ENCODE measurements at regions not wholly inside any gene's neighbourhood (a gene's known extent, or its start where the extent isn't known, plus 50 kb on each side); places are given as distances from the start of the nearest gene placed in this dataset.

DNA sequence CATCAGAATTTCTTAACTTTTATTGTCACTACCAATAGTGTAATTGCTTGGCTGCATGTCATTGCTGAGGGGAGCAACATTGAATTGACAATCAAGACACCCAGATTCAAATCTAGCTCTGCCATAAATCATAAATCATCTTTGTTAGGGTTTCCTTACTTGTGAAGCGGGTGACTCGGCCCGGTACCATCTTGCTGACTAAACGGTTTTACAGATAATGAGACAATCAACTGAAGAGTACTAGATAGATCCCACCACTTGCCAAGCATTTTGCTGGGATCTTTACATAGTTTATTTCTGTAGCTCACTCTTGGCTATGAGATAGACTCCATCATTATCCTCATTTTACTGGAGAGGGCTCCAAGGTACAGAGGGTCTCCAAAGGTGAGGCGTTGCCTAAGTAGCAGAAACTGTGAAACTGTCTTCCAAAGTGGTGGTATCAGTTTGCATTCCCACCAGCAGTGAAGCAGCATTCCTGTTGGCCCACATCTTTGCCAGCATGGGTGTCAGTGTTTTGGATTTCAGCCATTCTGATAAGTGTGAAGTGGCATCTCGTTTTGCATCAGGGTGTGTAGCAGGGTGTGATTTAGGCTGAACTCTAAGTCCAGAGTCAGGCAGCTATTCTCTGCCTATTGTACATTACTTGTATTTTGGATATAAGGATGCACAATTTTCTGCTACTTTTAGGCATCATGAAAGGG lies 168.7 kb upstream of the BMPER start:
- H3K4me3 ChIP-seq: no peak overlapping the region
- no peaks in the 10 kb centered on the region for H3K27me3 ChIP-seq
- H3K36me3 ChIP-seq: no peaks in the 10 kb centered on the region
- whole genome bisulfite sequencing, 5 donors: 79 to 84% (median 81%) methylated on average over 6 of the region's 6 CpGs
- no peak for TF ChIP-seq POLR2AphosphoS5 (IDR thresholded peaks at IDR 0.05)
- TF ChIP-seq EP300 (IDR thresholded peaks at IDR 0.05): no peak
- no peak for TF ChIP-seq CTCF (IDR thresholded peaks at IDR 0.05)
- TF ChIP-seq POLR2A (IDR thresholded peaks at IDR 0.05): no peak
- intact Hi-C loops (cut with DNase I; ENCODE audit: low total_unique reads): no loop called here
- peaks cover 0 to 9% (median 3%) of the 10 kb centered on the region in 4 donors for H3K4me1 ChIP-seq
- no peaks in the 10 kb centered on the region for H3K9me3 ChIP-seq
- no peak overlapping the region for H3K27ac ChIP-seq
- DNase-seq: no peak

DNA sequence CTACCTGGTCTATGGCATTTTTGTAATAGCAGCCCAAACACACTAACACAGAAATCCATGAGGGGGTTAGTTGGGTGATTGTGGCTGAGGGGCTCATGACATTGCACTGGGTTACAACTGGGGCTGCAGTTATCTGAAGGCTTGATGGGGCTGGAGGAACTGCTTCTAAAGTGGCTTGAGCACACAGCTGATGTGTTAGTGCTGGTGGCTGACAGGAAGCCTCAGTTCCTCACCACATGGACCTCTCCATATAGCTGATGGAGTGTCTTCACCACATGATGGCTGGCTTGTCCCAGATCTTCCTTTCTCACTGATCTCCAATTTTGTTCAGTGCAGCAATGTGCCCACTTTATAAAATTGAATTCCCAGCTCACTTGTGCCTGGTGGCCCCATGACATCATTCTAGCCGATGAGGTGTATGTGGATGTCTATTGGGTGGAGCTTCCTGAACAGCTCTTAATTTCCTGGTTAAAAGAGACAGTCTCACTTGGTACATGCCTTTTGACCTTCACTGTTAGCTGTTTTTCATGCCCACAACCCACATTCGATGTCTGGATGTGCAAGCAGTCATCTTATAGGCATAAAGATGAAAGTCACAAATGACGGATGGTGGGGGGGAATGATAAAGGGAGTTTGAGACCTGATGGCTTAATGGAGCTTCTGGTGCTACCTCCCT lies 166.9 kb upstream of the BMPER start:
- Histone ChIP-seq H3K27me3 (no peaks in the 10 kb centered on the region), H3K27ac (no peak overlapping the region), H3K4me1 (peaks cover 0 to 4% (median 0%) of the 10 kb centered on the region in 4 donors), H3K36me3 (no peaks in the 10 kb centered on the region), H3K9me3 (no peaks in the 10 kb centered on the region), H3K4me3 (no peak overlapping the region)
- WGBS, 5 donors: 78 to 92% (median 89%) methylated on average over 3 of the region's 3 CpGs
- DNase-seq: no peak
- intact Hi-C loops (cut with DNase I; ENCODE audit: low total_unique reads): no loop called here
- TF ChIP-seq EP300 (IDR thresholded peaks at IDR 0.05): no peak
- TF ChIP-seq POLR2AphosphoS5 (IDR thresholded peaks at IDR 0.05): no peak
- TF ChIP-seq POLR2A (IDR thresholded peaks at IDR 0.05): no peak
- TF ChIP-seq CTCF (IDR thresholded peaks at IDR 0.05): no peak

- H3K36me3 ChIP-seq: no peaks in the 10 kb centered on the region
- 87 to 94% (median 88%) methylated on average over 4 of the region's 4 CpGs for WGBS, 5 donors
- no peaks in the 10 kb centered on the region for H3K27me3 ChIP-seq
- DNase-seq: no peak
- no peaks in the 10 kb centered on the region for H3K4me1 ChIP-seq
- no peaks in the 10 kb centered on the region for H3K9me3 ChIP-seq
- no peak overlapping the region for H3K4me3 ChIP-seq
- H3K27ac ChIP-seq: no peak overlapping the region
- intact Hi-C loops (cut with DNase I; ENCODE audit: low total_unique reads): no loop called here
- TF ChIP-seq POLR2A (IDR thresholded peaks at IDR 0.05) (no peak), POLR2AphosphoS5 (IDR thresholded peaks at IDR 0.05) (no peak), CTCF (IDR thresholded peaks at IDR 0.05) (no peak)
Measured at GRCh38 chr7:33739286-33739685, 166.1 kb upstream of the BMPER start.

- H3K27ac ChIP-seq: peak overlapping the region in 1 of 5 donors; percentile 28
Measured at GRCh38 chr7:33742521-33742920, 162.8 kb upstream of the BMPER start.

More at GRCh38 chr7:33742521-33742920, 162.8 kb upstream of the BMPER start:
- no peak for DNase-seq
- no peaks in the 10 kb centered on the region for H3K9me3 ChIP-seq
- H3K4me3 ChIP-seq: no peak overlapping the region
- intact Hi-C loops (cut with DNase I; ENCODE audit: low total_unique reads): no loop called here
- TF ChIP-seq CTCF (IDR thresholded peaks at IDR 0.05) (no peak), POLR2AphosphoS5 (IDR thresholded peaks at IDR 0.05) (no peak), EP300 (IDR thresholded peaks at IDR 0.05) (no peak), POLR2A (IDR thresholded peaks at IDR 0.05) (no peak)
- no peaks in the 10 kb centered on the region for H3K36me3 ChIP-seq
- WGBS, 5 donors: 64 to 80% (median 77%) methylated on average over 6 of the region's 6 CpGs
- H3K4me1 ChIP-seq: no peaks in the 10 kb centered on the region
- no peaks in the 10 kb centered on the region for H3K27me3 ChIP-seq

All from stomach (tissue), 8 donors.